ENCODE measurements at regions not wholly inside any gene's neighbourhood (a gene's known extent, or its start where the extent isn't known, plus 50 kb on each side); places are given as distances from the start of the nearest gene placed in this dataset.
"Not testable (repeated sequence)": the region's sequence is repeated elsewhere in the genome, so short reads cannot be mapped to it uniquely, and the experiment has no call there.

DNA sequence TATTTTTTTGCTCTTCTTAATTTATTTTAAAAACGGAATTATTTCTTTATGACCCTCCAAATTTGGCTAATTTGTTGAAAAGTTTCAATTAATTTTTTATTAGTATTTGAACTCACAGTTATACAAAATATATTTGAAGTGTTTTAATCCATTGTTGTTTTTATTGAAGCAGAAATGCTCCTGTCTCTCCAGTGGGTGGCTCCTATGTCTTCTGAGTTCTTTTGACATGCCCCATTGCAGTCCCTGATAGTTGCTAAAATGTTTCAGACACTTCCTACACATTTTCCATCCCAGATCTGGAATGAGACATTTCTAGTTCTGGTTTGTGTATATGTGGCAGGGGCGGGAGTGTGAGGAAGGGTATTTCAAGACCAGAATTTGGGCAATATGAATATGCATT, 579.4 kb upstream of the PRR20A start:
- no peak for DNase-seq

DNA sequence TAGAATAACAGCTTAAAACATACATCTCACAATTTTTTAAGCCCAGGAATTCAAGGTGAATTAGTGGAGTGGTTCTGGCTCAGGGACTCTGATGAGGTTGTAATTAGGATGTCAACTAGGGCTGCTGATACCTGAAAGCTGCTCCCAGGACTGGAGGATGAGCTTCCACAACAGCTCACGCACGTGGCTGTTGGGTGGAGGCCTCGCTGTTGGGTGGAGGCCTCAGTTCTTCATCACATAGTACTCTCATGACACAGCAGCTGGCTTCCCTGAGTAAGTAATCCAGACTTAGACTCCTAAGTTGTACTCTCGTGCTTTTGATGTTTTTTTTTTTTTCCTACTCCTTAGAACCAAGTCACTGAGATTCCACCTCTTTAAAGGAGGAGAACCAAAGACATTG, 577.1 kb upstream of the PRR20A start:
- no peak for DNase-seq

DNA sequence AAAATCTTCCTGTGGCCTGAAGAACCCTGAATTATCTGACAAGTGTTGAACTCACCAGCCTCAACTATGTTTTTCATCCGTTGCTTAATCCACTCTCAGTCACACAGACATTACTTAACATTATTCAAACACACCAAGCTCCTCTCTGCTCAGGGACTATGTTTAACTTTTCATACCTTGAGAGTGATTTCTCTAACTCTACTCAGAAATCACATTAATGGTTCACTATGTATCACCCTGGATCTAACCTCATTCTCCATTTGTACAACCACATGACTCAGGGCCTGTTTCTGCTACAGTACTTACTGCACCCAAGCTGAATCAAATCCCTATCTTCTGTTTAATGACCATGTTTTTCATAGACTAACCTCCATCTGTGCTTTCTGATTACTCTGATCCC, 553.7 kb upstream of the PRR20A start:
- no peak for DNase-seq

DNA sequence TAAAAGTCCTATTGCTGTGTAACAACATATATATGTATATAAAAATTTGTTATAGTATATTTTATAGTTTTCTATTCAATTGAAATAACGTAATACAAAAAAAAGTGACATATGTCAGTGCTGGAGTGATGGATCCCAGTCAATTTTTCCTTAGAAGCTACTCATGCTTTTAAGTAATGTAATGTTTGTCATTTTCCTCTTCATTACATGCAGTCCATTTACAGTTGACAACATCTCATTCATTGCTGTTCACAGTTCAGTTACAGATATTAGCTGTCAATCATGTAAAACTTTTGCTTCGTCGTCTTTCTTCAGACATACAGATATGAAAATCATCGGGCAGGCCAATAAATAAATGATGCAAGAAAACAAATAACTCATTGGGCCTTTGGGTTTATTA, 525.1 kb upstream of the PRR20A start:
- no peak for DNase-seq

GRCh38 chr13:56622840-56623239, 517.9 kb upstream of the PRR20A start:
- no peak for DNase-seq

DNA sequence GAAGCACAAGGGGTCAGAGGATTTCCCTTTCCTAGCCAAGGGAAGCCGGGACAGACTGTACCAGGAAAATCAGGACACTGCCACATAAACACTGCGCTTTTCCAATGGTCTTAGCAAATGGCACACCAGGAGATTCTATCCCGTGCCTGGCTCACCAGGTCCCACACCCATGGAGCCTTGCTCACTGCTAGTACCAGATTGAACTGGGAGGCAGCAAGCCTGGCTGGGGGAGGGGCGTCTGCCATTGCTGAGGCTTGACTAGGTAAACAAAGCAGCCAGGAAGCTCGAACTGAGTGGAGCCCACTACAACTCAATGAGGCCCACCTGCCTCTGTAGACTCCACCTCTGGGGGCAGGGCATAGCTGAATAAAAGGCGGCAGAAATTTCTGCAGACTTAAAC, 511.8 kb upstream of the PRR20A start:
- not testable (repeated sequence) for DNase-seq

GRCh38 chr13:56631060-56631459, 509.7 kb upstream of the PRR20A start:
- not testable (repeated sequence) for DNase-seq

DNA sequence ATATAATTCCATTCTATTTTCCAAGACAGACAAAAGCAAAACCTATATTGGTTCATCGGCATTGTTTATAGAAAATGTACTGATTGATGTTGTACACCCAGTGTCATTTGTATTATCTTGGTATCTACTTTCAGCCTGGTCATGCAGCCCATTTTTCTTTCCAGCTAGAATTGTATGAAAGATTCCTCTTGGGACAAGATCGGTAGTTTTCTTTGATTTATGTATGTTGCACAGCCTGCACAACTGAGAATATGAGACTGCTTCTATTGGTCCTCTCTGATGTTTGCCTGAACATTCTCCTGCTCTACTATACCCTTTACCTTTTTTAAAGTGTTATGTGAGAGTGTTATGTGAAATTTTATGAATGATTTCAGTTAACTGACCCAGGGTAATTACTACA, 487.7 kb upstream of the PRR20A start:
- no peak for DNase-seq

DNA sequence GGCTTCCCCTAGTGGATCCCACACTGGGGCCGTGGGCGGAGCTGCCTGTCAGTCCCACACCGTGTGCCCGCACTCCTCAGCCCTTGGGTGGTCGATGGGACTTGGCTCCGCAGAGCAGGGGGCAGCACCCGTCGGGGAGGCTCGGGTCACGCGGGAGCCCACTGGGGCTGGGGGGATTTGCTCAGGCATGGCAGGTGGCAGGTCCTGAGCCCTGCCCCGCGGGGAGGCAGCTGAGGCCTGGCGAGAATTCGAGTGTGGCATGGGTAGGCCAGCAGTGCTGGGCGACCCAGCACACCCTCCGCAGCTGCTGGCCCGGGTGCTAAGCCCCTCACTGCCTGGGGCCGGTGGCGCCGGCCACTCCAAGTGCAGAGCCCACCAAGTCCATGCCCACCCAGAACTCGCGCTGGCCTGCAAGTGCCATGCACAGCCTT, 481.7 kb upstream of the PRR20A start:
- no peak for DNase-seq

GRCh38 chr13:56670563-56670962, 470.2 kb upstream of the PRR20A start:
- no peak for DNase-seq

DNA sequence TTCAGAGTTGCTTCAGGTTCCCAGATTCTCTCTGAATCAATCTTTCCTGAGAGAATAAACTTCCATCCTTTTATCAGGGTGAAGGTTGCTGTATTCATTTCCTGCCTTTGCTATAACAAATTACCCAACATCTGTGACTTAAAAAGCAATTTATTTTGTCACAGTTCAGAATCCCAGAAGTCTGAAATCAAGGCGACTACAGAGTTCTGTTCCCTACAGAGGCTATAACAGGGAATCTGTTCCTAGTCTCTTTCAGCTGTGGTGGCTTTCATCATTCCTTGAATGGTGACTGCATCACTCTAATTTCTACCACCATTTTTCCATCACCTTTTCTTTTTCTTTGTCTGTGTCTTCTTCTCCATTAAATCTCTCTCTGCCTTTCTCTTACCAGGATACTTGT, 459.3 kb upstream of the PRR20A start:
- no peak for DNase-seq

DNA sequence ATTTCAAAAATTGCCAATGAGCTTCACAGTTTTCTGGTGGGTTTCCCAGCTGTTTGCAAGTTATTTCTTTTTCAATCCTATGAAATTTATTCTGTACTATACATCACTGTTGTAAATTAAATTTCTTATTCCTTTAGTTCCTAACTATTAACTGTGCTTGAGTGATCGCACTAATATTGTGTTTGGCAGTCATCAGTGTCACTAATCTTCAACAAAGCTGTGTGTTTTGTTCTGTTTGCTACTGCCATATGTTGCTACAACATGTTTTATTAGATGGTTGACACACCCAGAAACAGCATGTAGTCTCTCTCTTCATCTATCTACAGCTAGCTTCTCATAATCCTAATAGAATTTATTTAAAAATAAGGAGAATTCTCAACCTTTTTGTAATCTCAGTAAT, 453.6 kb upstream of the PRR20A start:
- DNase-seq: no peak

- DNase-seq: no peak
These were observed 443.7 kb upstream of the PRR20A start for GRCh38 chr13:56697011-56697410.

DNA sequence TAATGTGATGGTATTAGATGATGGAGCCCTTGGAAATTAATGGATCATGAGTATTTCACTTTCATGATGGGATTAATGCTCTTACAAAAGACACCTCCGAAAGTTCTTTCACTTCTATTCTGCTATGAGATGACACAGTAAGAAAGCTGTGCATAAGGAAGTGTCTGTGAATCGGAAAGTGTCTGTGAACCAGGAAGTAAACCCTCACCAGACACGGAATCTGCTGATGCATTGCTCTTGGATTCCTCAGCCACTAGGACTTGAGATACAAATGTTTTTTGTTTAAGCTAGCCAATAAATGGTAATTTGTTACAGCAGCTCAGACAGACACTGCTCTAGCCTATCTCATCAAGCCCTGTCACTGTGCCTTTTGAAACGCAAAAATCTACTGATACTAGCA, 440.4 kb upstream of the PRR20A start:
- DNase-seq: no peak

- no peak for DNase-seq
These were observed 434.2 kb upstream of the PRR20A start for GRCh38 chr13:56706485-56706884.

DNA sequence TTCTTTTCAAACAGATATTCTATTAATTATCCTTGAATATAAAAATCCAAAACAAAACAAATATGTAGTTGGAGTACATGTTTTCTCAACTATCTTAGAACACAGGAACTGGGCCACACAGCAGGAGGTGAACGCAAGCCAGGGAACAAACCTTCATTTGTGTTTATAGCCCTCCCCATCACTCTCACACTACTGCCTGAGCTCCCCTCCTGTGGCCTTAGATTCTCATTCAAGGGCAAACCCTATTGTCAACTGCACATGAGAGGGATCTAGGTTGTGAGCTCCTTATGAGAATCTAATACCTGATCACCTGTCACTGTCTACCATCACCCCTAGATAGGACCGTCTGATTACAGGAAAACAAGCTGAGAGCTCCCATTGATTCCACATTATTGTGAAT, 427.1 kb upstream of the PRR20A start:
- no peak for DNase-seq

- no peak for DNase-seq
These were observed 421.9 kb upstream of the PRR20A start for GRCh38 chr13:56718791-56719190.

DNA sequence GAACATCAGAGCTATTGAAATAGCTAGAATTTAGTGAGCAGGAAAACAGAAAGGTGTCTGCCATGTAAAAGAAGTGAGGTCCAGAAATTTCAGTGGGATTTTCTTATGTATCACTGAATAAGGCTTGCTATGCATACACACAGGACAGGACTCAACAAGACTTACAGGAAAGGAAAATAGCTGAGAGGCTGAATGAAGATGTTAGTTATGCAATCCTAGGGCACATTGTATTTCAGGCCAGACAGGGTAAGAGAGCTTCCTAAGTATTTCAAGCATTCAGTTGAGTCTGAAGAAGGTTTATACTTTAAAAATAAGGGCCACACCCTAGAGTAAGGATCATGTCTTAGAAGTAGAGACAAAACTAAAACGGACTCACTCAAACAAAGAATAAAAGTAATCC, 419.9 kb upstream of the PRR20A start:
- no peak for DNase-seq

DNA sequence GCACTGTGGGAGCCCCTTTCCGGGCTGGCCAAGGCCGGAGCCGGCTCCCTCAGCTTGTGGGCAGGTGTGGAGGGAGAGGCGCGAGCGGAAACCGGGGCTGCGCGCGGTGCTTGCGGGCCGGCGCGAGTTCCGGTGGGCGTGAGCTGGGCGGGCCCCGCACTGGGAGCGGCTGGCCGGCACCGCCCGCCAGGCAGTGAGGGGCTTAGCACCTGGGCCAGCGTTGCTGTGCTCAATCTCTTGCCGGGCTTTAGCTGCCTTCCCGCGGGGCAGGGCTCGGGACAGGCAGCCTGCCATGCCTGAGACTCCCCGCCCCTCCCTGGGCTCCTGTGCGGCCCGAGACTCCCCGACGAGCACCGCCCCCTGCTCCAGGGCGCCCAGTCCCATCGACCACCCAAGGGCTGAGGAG, 405.2 kb upstream of the PRR20A start:
- DNase-seq: no peak

DNA sequence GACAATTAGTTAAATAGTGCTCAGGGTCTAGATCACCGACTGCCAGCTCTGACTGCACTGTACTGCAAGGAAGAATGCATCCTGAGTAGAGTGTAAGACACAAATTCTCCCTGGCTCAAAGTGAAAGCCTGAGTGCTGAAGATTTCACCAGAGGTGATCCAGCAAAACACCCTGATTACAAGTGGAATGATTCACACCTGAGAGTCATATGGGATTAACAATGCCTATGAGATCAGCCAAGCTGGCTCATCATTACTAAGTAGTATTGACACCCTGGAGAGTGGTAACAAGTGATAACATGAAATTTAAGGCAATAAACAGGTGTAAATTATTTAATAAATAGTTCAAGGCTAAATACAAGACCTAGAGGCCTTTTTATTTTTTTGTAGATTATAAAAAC, 403.8 kb upstream of the PRR20A start:
- DNase-seq: no peak

- no peak for DNase-seq
These were observed 388.1 kb upstream of the PRR20A start for GRCh38 chr13:56752636-56753035.

- DNase-seq: no peak
These were observed 385.4 kb upstream of the PRR20A start for GRCh38 chr13:56755181-56755935.

- DNase-seq: not testable (repeated sequence)
These were observed 377.4 kb upstream of the PRR20A start for GRCh38 chr13:56763333-56763732.

DNA sequence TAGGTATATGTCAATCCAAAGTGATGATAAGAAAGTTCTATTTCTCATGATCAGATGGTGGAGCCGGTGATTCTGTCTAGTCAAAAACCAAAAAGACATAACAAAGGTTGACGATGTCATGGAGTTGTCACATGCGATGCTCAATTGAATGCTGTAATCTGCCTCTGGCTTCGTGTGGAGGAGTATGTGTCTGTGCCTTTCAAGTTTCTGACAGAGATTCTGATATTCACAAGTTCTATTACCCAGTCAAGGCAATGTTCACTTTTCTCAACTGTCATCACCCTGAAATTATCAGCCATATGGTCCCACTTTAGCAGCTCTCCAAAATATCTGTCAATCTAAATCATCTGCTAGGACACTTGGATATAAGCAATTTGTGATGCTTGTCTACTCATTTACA, 367.6 kb upstream of the PRR20A start:
- DNase-seq: no peak

GRCh38 chr13:56789527-56789926, 351.2 kb upstream of the PRR20A start:
- DNase-seq: no peak
